GM12872 (cell line): ENCODE measurements at regions not wholly inside any gene's neighbourhood (a gene's known extent, or its start where the extent isn't known, plus 50 kb on each side); places are given as distances from the start of the nearest gene placed in this dataset.

Experiments
- TF ChIP-seq, protein P1 (sequence below): IDR thresholded peaks from 3 replicates; pipeline ENCODE4 v1.5.1; 2011; ENCODE audit warnings: low read depth, mild to moderate bottlenecking, low read length, moderate library complexity; ENCODE audit not compliant: insufficient read depth

GRCh38 chr3:99286266-99286845 is 352.0 kb upstream of the COL8A1 start:
- TF ChIP-seq, protein P1, sequence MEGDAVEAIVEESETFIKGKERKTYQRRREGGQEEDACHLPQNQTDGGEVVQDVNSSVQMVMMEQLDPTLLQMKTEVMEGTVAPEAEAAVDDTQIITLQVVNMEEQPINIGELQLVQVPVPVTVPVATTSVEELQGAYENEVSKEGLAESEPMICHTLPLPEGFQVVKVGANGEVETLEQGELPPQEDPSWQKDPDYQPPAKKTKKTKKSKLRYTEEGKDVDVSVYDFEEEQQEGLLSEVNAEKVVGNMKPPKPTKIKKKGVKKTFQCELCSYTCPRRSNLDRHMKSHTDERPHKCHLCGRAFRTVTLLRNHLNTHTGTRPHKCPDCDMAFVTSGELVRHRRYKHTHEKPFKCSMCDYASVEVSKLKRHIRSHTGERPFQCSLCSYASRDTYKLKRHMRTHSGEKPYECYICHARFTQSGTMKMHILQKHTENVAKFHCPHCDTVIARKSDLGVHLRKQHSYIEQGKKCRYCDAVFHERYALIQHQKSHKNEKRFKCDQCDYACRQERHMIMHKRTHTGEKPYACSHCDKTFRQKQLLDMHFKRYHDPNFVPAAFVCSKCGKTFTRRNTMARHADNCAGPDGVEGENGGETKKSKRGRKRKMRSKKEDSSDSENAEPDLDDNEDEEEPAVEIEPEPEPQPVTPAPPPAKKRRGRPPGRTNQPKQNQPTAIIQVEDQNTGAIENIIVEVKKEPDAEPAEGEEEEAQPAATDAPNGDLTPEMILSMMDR, result no peak

- TF ChIP-seq, protein P1, result no peak
Measured at GRCh38 chr3:99269606-99270351, 368.3 kb upstream of the DCBLD2 start.

- TF ChIP-seq, protein P1, result no peak
Measured at GRCh38 chr3:99256788-99257187, 355.3 kb upstream of the DCBLD2 start.

DNA sequence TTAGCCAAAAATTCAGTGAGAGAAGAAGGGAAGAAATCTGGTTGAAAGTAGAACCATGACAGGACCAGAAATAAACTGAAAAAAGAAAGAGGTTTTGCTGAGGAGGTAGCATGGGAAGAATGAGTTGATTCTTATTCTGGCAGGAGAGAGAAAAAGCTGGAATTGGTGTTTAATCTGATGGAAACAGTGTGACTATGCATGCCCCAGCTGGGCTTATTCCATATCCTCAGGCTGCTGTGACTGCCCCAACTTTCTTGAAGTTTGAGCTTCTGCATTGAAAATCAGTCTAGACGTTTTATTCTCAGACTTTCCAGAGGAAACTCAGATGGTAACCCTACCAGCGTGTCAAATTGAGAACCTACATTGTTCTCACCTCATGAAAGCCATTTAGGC is 352.5 kb upstream of the DCBLD2 start:
- TF ChIP-seq, protein P1, result no peak

DNA sequence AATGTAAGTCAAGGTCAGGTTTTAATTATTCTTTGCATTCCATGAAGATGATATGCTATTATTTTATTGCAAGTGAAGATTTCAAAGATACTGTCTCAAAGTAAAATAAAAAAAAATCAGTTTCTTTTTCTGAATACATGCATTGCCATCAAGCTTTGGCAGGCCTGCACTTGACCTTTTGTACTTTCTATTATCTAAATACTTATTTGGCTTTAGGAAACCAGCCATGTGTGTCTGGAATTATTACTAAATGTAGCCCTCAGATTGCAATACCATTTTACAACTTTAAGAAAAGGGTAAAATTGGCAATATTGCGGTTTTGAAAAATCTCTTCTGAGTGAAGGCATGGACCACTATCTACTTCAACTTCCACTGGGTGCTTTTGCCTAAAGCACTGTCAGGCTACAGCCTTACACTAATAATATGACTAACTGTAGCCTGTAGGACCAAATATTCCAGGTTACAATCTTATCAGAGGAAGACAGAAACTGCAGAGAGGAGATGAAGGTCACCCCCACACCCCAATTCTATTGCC is 349.4 kb upstream of the DCBLD2 start:
- TF ChIP-seq, protein P1, result no peak

GRCh38 chr3:99250272-99250671 is 348.8 kb upstream of the DCBLD2 start:
- TF ChIP-seq, protein P1, result no peak

DNA sequence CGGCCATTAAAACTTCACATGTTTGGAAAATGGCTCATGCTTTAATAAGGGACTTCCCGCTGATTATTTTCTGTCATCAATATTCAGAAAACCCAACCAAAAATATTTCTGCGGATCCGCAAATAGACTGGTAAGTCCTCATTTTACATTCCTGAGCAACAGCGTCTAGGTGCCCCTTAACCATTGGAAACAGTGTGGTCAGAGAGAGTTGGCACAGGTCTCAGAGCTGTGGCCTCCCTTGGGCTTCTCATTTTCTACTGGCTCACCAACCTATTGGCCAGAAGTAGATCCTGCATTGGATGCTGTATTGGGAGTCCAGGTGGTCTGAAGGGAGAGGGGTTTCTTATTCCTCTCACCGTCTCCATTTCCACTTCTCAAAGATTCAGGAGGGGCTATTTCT is 348.1 kb upstream of the DCBLD2 start:
- TF ChIP-seq, protein P1, result no peak
